ENCODE measurements at regions not wholly inside any gene's neighbourhood (a gene's known extent, or its start where the extent isn't known, plus 50 kb on each side); places are given as distances from the start of the nearest gene placed in this dataset.
"Not testable (repeated sequence)": the region's sequence is repeated elsewhere in the genome, so short reads cannot be mapped to it uniquely, and the experiment has no call there.

GRCh38 chr20:61061981-61062380 is 190.1 kb upstream of the CDH4 start:
- H3K4me1 Mint-ChIP-seq = no peaks in the 10 kb centered on the region
- no peaks in the 10 kb centered on the region for H3K9me3 Mint-ChIP-seq
- no peak overlapping the region for H3K27ac Mint-ChIP-seq
- no peak overlapping the region for H3K4me3 Mint-ChIP-seq
- no peaks in the 10 kb centered on the region for H3K36me3 Mint-ChIP-seq
- no peaks in the 10 kb centered on the region for H3K27me3 Mint-ChIP-seq

- no peaks in the 10 kb centered on the region for H3K4me1 Mint-ChIP-seq
- H3K27me3 Mint-ChIP-seq = no peaks in the 10 kb centered on the region
These were observed 186.2 kb upstream of the CDH4 start for GRCh38 chr20:61065853-61066252.

GRCh38 chr20:61066526-61066925 is 185.5 kb upstream of the CDH4 start:
- no peaks in the 10 kb centered on the region for H3K4me1 Mint-ChIP-seq
- no peak overlapping the region for H3K27ac Mint-ChIP-seq
- H3K4me3 Mint-ChIP-seq = no peak overlapping the region
- no peaks in the 10 kb centered on the region for H3K9me3 Mint-ChIP-seq
- no peaks in the 10 kb centered on the region for H3K27me3 Mint-ChIP-seq
- H3K36me3 Mint-ChIP-seq = no peaks in the 10 kb centered on the region

More at GRCh38 chr20:61065853-61066252, 186.2 kb upstream of the CDH4 start:
- H3K36me3 Mint-ChIP-seq = no peaks in the 10 kb centered on the region
- H3K27ac Mint-ChIP-seq = no peak overlapping the region
- H3K4me3 Mint-ChIP-seq = no peak overlapping the region
- H3K9me3 Mint-ChIP-seq = no peaks in the 10 kb centered on the region

GRCh38 chr20:61067221-61067620 is 184.8 kb upstream of the CDH4 start:
- Mint-ChIP-seq H3K4me3 (no peak overlapping the region), H3K9me3 (no peaks in the 10 kb centered on the region), H3K36me3 (no peaks in the 10 kb centered on the region), H3K27me3 (no peaks in the 10 kb centered on the region), H3K4me1 (no peaks in the 10 kb centered on the region), H3K27ac (no peak overlapping the region)

- Mint-ChIP-seq H3K4me3 (no peak overlapping the region), H3K36me3 (no peaks in the 10 kb centered on the region), H3K9me3 (no peaks in the 10 kb centered on the region), H3K4me1 (no peaks in the 10 kb centered on the region), H3K27ac (no peak overlapping the region), H3K27me3 (no peaks in the 10 kb centered on the region)
These were observed 179.7 kb upstream of the CDH4 start for GRCh38 chr20:61072398-61072797.

- H3K4me3 Mint-ChIP-seq = no peak overlapping the region
- H3K4me1 Mint-ChIP-seq = no peaks in the 10 kb centered on the region
- H3K9me3 Mint-ChIP-seq = no peaks in the 10 kb centered on the region
- no peak overlapping the region for H3K27ac Mint-ChIP-seq
- no peaks in the 10 kb centered on the region for H3K36me3 Mint-ChIP-seq
- H3K27me3 Mint-ChIP-seq = no peaks in the 10 kb centered on the region
These were observed 178.7 kb upstream of the CDH4 start for GRCh38 chr20:61073376-61073775.

- H3K27ac Mint-ChIP-seq = no peak overlapping the region
- no peak overlapping the region for H3K4me3 Mint-ChIP-seq
- no peaks in the 10 kb centered on the region for H3K36me3 Mint-ChIP-seq
- peaks cover 13% of the 10 kb centered on the region for H3K9me3 Mint-ChIP-seq
- peaks cover 1% of the 10 kb centered on the region for H3K27me3 Mint-ChIP-seq
- H3K4me1 Mint-ChIP-seq = no peaks in the 10 kb centered on the region
These were observed 169.3 kb upstream of the CDH4 start for GRCh38 chr20:61082720-61083119.

GRCh38 chr20:61083431-61083830 is 168.6 kb upstream of the CDH4 start:
- peaks cover 13% of the 10 kb centered on the region for H3K9me3 Mint-ChIP-seq
- no peak overlapping the region for H3K27ac Mint-ChIP-seq
- H3K4me3 Mint-ChIP-seq = no peak overlapping the region
- H3K27me3 Mint-ChIP-seq = peaks cover 1% of the 10 kb centered on the region
- H3K4me1 Mint-ChIP-seq = no peaks in the 10 kb centered on the region
- H3K36me3 Mint-ChIP-seq = no peaks in the 10 kb centered on the region

- H3K4me3 Mint-ChIP-seq = no peak overlapping the region
- H3K27ac Mint-ChIP-seq = no peak overlapping the region
- no peaks in the 10 kb centered on the region for H3K36me3 Mint-ChIP-seq
- no peaks in the 10 kb centered on the region for H3K27me3 Mint-ChIP-seq
- H3K4me1 Mint-ChIP-seq = no peaks in the 10 kb centered on the region
- peaks cover 12% of the 10 kb centered on the region for H3K9me3 Mint-ChIP-seq
These were observed 166.0 kb upstream of the CDH4 start for GRCh38 chr20:61086031-61086430.

- no peaks in the 10 kb centered on the region for H3K4me1 Mint-ChIP-seq
- H3K36me3 Mint-ChIP-seq = peaks cover 1% of the 10 kb centered on the region
- H3K27ac Mint-ChIP-seq = no peak overlapping the region
- H3K4me3 Mint-ChIP-seq = no peak overlapping the region
- H3K9me3 Mint-ChIP-seq = peaks cover 29% of the 10 kb centered on the region
- H3K27me3 Mint-ChIP-seq = peaks cover 3% of the 10 kb centered on the region
These were observed 161.5 kb upstream of the CDH4 start for GRCh38 chr20:61090541-61090940.

GRCh38 chr20:61092251-61092650 is 159.8 kb upstream of the CDH4 start:
- no peak overlapping the region for H3K27ac Mint-ChIP-seq
- H3K4me1 Mint-ChIP-seq = no peaks in the 10 kb centered on the region
- H3K36me3 Mint-ChIP-seq = peaks cover 1% of the 10 kb centered on the region
- peaks cover 6% of the 10 kb centered on the region for H3K27me3 Mint-ChIP-seq
- no peak overlapping the region for H3K4me3 Mint-ChIP-seq
- peaks cover 30% of the 10 kb centered on the region for H3K9me3 Mint-ChIP-seq

GRCh38 chr20:61094581-61094980 is 157.5 kb upstream of the CDH4 start:
- Mint-ChIP-seq H3K36me3 (peaks cover 1% of the 10 kb centered on the region), H3K4me1 (no peaks in the 10 kb centered on the region), H3K4me3 (no peak overlapping the region), H3K27me3 (peaks cover 6% of the 10 kb centered on the region), H3K9me3 (peaks cover 30% of the 10 kb centered on the region), H3K27ac (no peak overlapping the region)

- Mint-ChIP-seq H3K9me3 (peaks cover 25% of the 10 kb centered on the region), H3K27ac (no peak overlapping the region), H3K4me1 (no peaks in the 10 kb centered on the region), H3K36me3 (peaks cover 1% of the 10 kb centered on the region), H3K27me3 (peaks cover 6% of the 10 kb centered on the region), H3K4me3 (no peak overlapping the region)
These were observed 155.6 kb upstream of the CDH4 start for GRCh38 chr20:61096463-61096862.

- peaks cover 4% of the 10 kb centered on the region for H3K27me3 Mint-ChIP-seq
- H3K36me3 Mint-ChIP-seq = no peaks in the 10 kb centered on the region
- no peak overlapping the region for H3K4me3 Mint-ChIP-seq
- peaks cover 10% of the 10 kb centered on the region for H3K9me3 Mint-ChIP-seq
- no peaks in the 10 kb centered on the region for H3K4me1 Mint-ChIP-seq
- H3K27ac Mint-ChIP-seq = no peak overlapping the region
These were observed 152.3 kb upstream of the CDH4 start for GRCh38 chr20:61099806-61100205.

- Mint-ChIP-seq H3K27ac (no peak overlapping the region), H3K36me3 (no peaks in the 10 kb centered on the region), H3K4me3 (no peak overlapping the region), H3K27me3 (peaks cover 4% of the 10 kb centered on the region), H3K9me3 (peaks cover 5% of the 10 kb centered on the region), H3K4me1 (no peaks in the 10 kb centered on the region)
These were observed 151.6 kb upstream of the CDH4 start for GRCh38 chr20:61100489-61100888.

GRCh38 chr20:61101321-61101720 is 150.7 kb upstream of the CDH4 start:
- H3K4me3 Mint-ChIP-seq, H3K9me3 Mint-ChIP-seq, H3K4me1 Mint-ChIP-seq, H3K36me3 Mint-ChIP-seq, H3K27me3 Mint-ChIP-seq, H3K27ac Mint-ChIP-seq: not testable (repeated sequence)

GRCh38 chr20:61104232-61104631 is 147.8 kb upstream of the CDH4 start:
- no peaks in the 10 kb centered on the region for H3K9me3 Mint-ChIP-seq
- peaks cover 1% of the 10 kb centered on the region for H3K27me3 Mint-ChIP-seq
- H3K4me1 Mint-ChIP-seq = no peaks in the 10 kb centered on the region
- H3K4me3 Mint-ChIP-seq = no peak overlapping the region
- no peak overlapping the region for H3K27ac Mint-ChIP-seq
- H3K36me3 Mint-ChIP-seq = no peaks in the 10 kb centered on the region
